Left ventricle myocardium inferior (tissue), 1 donor: ENCODE measurements at regions not wholly inside any gene's neighbourhood (a gene's known extent, or its start where the extent isn't known, plus 50 kb on each side); places are given as distances from the start of the nearest gene placed in this dataset.

Source experiments
- DNase-seq: peaks from one replicate; pipeline ENCODE4 v3.0.0-alpha.2; 2020
- H3K27ac ChIP-seq: fragments of 200-600 bp; replicated peaks from 2 replicates; pipeline ENCODE4 v1.8.0; 2021
- H3K27me3 ChIP-seq: fragments of 200-600 bp; 2 replicates; pipeline ENCODE4 v1.8.0; 2021; ENCODE audit warnings: low read depth
- H3K36me3 ChIP-seq: fragments of 200-600 bp; 2 replicates; pipeline ENCODE4 v1.8.0; 2021
- H3K4me1 ChIP-seq: fragments of 200-600 bp; 2 replicates; pipeline ENCODE4 v1.8.0; 2021
- H3K4me3 ChIP-seq: fragments of 200-600 bp; 2 replicates; pipeline ENCODE4 v1.8.0; 2021; ENCODE audit warnings: mild to moderate bottlenecking, moderate library complexity
- H3K9me3 ChIP-seq: fragments of 200-600 bp; replicated peaks from 2 replicates; pipeline ENCODE4 v1.8.0; 2021
- intact Hi-C: fragments of 100-400 bp; cut with micrococcal nuclease; formaldehyde crosslinking; loops from one replicate; pipeline ENCODE4 v1.11.0; 2022
- TF ChIP-seq, protein P1 (sequence below): fragments of 200-600 bp; IDR thresholded peaks from 2 replicates; pipeline ENCODE4 v1.8.0; 2021; ENCODE audit warnings: antibody characterized with exemption, mild to moderate bottlenecking, borderline replicate concordance
- donor health status: DM: no; HTN: yes; CAD: no; lungs with severe emphysema.

DNA sequence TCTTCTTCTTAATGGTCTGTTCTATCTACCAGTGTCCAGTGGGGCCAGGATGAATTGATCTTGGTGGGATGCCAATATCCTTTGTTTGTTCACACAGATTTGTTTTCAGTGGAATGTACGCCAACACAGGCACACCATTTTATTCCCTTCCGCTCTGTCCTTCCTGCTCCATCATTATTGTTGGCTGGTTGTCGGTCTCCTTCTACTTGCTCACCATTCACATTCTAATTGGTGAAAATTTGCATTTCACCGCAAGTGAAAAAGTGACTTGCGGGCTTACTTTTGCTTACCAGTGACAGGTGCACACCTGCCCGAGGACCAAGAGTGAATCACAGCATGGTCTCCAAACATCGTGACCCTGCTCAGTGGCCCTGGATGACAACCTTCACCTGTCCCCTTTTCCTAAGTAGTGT, 148.3 kb downstream of the NOC3L start:
- TF ChIP-seq, protein P1, sequence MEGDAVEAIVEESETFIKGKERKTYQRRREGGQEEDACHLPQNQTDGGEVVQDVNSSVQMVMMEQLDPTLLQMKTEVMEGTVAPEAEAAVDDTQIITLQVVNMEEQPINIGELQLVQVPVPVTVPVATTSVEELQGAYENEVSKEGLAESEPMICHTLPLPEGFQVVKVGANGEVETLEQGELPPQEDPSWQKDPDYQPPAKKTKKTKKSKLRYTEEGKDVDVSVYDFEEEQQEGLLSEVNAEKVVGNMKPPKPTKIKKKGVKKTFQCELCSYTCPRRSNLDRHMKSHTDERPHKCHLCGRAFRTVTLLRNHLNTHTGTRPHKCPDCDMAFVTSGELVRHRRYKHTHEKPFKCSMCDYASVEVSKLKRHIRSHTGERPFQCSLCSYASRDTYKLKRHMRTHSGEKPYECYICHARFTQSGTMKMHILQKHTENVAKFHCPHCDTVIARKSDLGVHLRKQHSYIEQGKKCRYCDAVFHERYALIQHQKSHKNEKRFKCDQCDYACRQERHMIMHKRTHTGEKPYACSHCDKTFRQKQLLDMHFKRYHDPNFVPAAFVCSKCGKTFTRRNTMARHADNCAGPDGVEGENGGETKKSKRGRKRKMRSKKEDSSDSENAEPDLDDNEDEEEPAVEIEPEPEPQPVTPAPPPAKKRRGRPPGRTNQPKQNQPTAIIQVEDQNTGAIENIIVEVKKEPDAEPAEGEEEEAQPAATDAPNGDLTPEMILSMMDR, result no peak
- H3K27me3 ChIP-seq, result no peaks in the 10 kb centered on the region
- H3K4me3 ChIP-seq, result no peak overlapping the region
- no peaks in the 10 kb centered on the region for H3K36me3 ChIP-seq
- no peak for DNase-seq
- H3K27ac ChIP-seq, result peak overlapping the region; percentile 52
- intact Hi-C loops, result no loop called here
- peaks cover 53% of the 10 kb centered on the region for H3K4me1 ChIP-seq
- no peaks in the 10 kb centered on the region for H3K9me3 ChIP-seq

DNA sequence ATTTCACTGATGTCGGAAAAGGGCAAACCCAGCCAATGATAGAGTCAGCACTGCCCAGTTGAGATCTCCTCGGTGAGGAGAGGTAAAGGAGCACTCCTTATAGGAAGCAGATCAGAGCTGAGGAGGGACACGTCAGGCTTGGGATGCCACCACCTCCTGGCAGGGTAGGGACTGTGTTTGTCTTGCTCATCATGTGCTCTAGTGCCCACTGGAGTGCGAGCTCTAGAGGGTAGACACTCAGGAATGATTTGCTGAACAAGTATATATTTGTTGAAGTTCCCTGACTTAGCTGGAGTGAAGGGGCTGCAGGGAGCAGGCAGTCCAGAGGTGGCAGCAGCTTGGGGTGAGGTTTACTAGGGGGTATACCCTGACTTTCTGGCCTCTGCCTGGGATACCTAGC, 146.5 kb downstream of the NOC3L start:
- Histone ChIP-seq H3K36me3 (no peaks in the 10 kb centered on the region), H3K4me1 (peaks cover 36% of the 10 kb centered on the region), H3K27ac (no peak overlapping the region), H3K4me3 (no peak overlapping the region), H3K9me3 (no peaks in the 10 kb centered on the region), H3K27me3 (no peaks in the 10 kb centered on the region)
- intact Hi-C loops, result no loop called here
- DNase-seq, result no peak
- TF ChIP-seq, protein P1, result no peak

DNA sequence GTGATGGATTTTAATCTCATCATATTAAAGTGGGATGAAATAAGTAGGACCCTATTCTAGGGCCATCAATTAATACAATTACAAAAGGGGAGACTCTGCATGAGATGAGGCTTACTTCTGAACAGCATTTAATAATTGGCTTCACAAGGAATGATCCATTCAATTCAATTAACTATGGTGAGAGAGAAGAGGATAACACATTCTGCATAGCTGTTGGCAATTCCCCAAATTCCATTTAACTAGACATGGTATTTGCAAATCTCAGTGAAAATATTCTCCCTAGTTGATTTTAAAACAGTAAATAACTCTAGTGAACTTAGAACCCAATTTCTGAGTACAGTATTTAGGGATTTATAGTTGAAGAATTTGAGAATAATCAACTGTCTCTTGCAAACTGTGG, 145.3 kb downstream of the NOC3L start:
- Histone ChIP-seq H3K4me1 (peaks cover 31% of the 10 kb centered on the region), H3K9me3 (no peaks in the 10 kb centered on the region), H3K27me3 (no peaks in the 10 kb centered on the region), H3K36me3 (no peaks in the 10 kb centered on the region), H3K4me3 (no peak overlapping the region), H3K27ac (no peak overlapping the region)
- no peak for DNase-seq
- TF ChIP-seq, protein P1, result no peak
- intact Hi-C loops, result no loop called here

DNA sequence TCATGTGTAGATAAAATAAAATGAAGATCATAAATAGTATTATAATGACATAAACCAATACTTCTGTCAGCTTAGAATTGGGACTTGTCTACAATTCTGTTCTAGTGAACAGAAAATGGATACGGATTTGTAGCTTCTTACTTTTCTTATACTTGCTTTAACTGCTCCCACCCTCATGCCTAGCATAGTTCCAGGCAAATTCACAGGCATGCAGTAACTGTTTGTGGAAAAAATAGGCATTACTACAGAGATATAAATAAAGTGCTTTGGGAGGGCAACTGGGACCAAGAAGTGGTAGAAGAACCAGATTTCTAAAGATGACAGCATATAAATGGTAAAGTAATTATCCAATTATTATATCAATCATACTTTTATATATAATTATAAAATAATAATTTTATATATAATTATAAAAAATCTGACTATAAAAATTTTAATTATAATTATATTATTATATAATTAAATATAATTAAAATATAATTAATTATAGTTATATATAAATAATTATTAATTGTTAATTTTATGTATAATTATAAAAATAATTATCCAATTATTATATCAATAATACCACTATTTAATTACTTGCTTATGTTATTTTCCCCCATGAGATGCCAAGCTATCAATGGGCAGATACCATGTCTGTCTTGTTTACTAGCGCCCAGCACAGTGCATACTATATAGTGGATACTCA, 144.1 kb downstream of the NOC3L start:
- TF ChIP-seq, protein P1, result no peak
- peaks cover 25% of the 10 kb centered on the region for H3K4me1 ChIP-seq
- H3K27ac ChIP-seq, result peak overlapping the region; percentile 16
- no peaks in the 10 kb centered on the region for H3K36me3 ChIP-seq
- H3K27me3 ChIP-seq, result no peaks in the 10 kb centered on the region
- no peak overlapping the region for H3K4me3 ChIP-seq
- H3K9me3 ChIP-seq, result no peaks in the 10 kb centered on the region
- intact Hi-C loops, result no loop called here
- no peak for DNase-seq

DNA sequence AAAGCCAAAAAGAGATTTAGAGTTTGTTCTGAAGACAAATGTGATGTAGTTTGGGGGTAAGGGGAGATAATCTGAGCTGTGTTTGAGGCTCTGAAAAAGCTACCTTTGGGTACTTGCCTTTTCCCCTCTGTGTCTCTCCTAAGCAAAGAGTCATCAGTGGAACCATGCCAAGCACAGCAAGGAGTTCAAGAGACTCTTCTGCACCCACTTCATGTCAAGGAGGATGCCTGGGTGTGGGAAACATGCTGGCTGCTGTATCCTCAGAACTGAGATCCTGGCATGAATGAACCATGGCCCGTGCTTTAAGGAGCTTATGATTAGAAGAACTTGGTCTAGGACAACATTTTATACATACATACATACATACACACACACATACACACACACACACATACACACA, 142.9 kb downstream of the NOC3L start:
- no peaks in the 10 kb centered on the region for H3K27me3 ChIP-seq
- peaks cover 24% of the 10 kb centered on the region for H3K4me1 ChIP-seq
- no peak for DNase-seq
- no peaks in the 10 kb centered on the region for H3K36me3 ChIP-seq
- intact Hi-C loops, result no loop called here
- no peaks in the 10 kb centered on the region for H3K9me3 ChIP-seq
- H3K4me3 ChIP-seq, result no peak overlapping the region
- TF ChIP-seq, protein P1, result no peak
- H3K27ac ChIP-seq, result peak overlapping the region; percentile 16
